Hepatocyte (in vitro differentiated cells): ENCODE measurements at regions not wholly inside any gene's neighbourhood (a gene's known extent, or its start where the extent isn't known, plus 50 kb on each side); places are given as distances from the start of the nearest gene placed in this dataset.

Experiments
- CTCF ChIP-seq: fragments of 200-600 bp; sonication (generic); IDR thresholded peaks from 2 replicates; pipeline ENCODE4 v1.5.1; 2016; ENCODE audit warnings: antibody characterized with exemption, mild to moderate bottlenecking; ENCODE audit not compliant: poor library complexity
- EZH2 ChIP-seq: fragments of 200-600 bp; sonication (generic); IDR thresholded peaks from 2 replicates; pipeline ENCODE4 v1.6.1; 2016; ENCODE audit warnings: antibody characterized with exemption, mild to moderate bottlenecking, borderline replicate concordance

GRCh38 chr17:34765291-34765690 is 185.9 kb downstream of the TMEM132E start:
- TF ChIP-seq CTCF, result no peak
- no peak for TF ChIP-seq EZH2
